Liver (tissue), 3 donors: ENCODE measurements at regions not wholly inside any gene's neighbourhood (a gene's known extent, or its start where the extent isn't known, plus 50 kb on each side); places are given as distances from the start of the nearest gene placed in this dataset.

Experiments used
- EGR1 ChIP-seq, 2 donors: IDR thresholded peaks; 2 replicates each; pipeline ENCODE4 v1.6.1; 2016 to 2018; ENCODE audit warnings: antibody characterized with exemption in 2 of 2, low read depth in 2 of 2
- GABPA ChIP-seq, 2 donors: IDR thresholded peaks in 1 of 2; conservative IDR thresholded peaks in 1 of 2; 2 replicates each; pipeline ENCODE4 v1.6.1; 2016; ENCODE audit warnings: antibody characterized with exemption in 2 of 2, mild to moderate bottlenecking in 1 of 2, moderate library complexity in 1 of 2
- JUND ChIP-seq, 2 donors: IDR thresholded peaks; 2 replicates each; pipeline ENCODE4 v1.6.1; 2016; ENCODE audit warnings: antibody characterized with exemption in 2 of 2
- RAD21 ChIP-seq, 2 donors: IDR thresholded peaks; 2 replicates each; pipeline ENCODE4 v1.6.1; 2016; ENCODE audit warnings: antibody characterized with exemption in 2 of 2, mild to moderate bottlenecking in 2 of 2
- RXRA ChIP-seq, 2 donors: IDR thresholded peaks; 2 replicates each; pipeline ENCODE4 v1.6.1; 2017 to 2018; ENCODE audit warnings: antibody characterized with exemption in 2 of 2, mild to moderate bottlenecking in 1 of 2
- YY1 ChIP-seq: IDR thresholded peaks from 2 replicates; pipeline ENCODE4 v1.6.1; 2016; ENCODE audit warnings: antibody characterized with exemption, mild to moderate bottlenecking
- TF ChIP-seq, protein P1 (sequence below): fragments of 150-350 bp; IDR thresholded peaks from 2 replicates; pipeline ENCODE4 v1.5.1; 2017; ENCODE audit warnings: improper control_type of control experiment, low read depth, low read length; ENCODE audit not compliant: missing input control
- TF ChIP-seq, protein P2 (sequence below): IDR thresholded peaks from 2 replicates; pipeline ENCODE4 v1.6.1; 2016; ENCODE audit warnings: antibody characterized with exemption
- TF ChIP-seq, protein P3 (sequence below): IDR thresholded peaks from 2 replicates; pipeline ENCODE4 v1.6.1; 2016; ENCODE audit warnings: antibody characterized with exemption
- TF ChIP-seq, protein P4 (sequence below): IDR thresholded peaks from 2 replicates; pipeline ENCODE4 v1.6.1; 2016; ENCODE audit warnings: antibody characterized with exemption
- donor health status: healthy.
- donor health status: healthy.

DNA sequence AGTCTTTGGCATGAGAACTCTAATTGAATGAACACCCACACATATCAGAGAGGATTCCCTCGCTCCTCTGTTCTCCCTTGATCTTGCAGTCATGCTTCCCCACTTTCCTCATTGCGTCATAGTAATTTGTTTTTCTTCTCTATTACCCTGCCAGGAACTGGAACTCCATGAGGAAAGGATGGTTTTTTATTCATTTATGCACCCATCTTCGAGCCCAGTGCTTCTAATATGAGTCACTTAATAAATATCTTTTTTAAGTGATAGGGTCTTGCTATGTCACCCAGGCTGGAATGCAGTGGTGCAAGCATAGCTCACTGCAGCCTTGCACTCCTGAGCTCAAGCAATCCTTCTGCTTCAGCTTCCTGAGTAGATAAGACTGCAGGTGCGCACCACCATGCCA lies 83.5 kb downstream of the OTUD1 start:
- TF ChIP-seq, protein P1, sequence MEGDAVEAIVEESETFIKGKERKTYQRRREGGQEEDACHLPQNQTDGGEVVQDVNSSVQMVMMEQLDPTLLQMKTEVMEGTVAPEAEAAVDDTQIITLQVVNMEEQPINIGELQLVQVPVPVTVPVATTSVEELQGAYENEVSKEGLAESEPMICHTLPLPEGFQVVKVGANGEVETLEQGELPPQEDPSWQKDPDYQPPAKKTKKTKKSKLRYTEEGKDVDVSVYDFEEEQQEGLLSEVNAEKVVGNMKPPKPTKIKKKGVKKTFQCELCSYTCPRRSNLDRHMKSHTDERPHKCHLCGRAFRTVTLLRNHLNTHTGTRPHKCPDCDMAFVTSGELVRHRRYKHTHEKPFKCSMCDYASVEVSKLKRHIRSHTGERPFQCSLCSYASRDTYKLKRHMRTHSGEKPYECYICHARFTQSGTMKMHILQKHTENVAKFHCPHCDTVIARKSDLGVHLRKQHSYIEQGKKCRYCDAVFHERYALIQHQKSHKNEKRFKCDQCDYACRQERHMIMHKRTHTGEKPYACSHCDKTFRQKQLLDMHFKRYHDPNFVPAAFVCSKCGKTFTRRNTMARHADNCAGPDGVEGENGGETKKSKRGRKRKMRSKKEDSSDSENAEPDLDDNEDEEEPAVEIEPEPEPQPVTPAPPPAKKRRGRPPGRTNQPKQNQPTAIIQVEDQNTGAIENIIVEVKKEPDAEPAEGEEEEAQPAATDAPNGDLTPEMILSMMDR, result no peak
- TF ChIP-seq JUND (IDR thresholded peaks at IDR 0.05) (no peak), RAD21 (IDR thresholded peaks at IDR 0.05) (no peak), YY1 (no peak), EGR1 (IDR thresholded peaks at IDR 0.05; ENCODE audit: low read depth in 2 of 2) (no peak), GABPA (IDR thresholded peaks at IDR 0.05 in 1 of 2, conservative IDR thresholded peaks at IDR 0.05 in 1 of 2) (no peak), RXRA (IDR thresholded peaks at IDR 0.05) (no peak)
- TF ChIP-seq, protein P2, sequence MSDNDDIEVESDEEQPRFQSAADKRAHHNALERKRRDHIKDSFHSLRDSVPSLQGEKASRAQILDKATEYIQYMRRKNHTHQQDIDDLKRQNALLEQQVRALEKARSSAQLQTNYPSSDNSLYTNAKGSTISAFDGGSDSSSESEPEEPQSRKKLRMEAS, result no peak
- TF ChIP-seq, protein P3, sequence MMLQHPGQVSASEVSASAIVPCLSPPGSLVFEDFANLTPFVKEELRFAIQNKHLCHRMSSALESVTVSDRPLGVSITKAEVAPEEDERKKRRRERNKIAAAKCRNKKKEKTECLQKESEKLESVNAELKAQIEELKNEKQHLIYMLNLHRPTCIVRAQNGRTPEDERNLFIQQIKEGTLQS, result no peak
- TF ChIP-seq, protein P4, sequence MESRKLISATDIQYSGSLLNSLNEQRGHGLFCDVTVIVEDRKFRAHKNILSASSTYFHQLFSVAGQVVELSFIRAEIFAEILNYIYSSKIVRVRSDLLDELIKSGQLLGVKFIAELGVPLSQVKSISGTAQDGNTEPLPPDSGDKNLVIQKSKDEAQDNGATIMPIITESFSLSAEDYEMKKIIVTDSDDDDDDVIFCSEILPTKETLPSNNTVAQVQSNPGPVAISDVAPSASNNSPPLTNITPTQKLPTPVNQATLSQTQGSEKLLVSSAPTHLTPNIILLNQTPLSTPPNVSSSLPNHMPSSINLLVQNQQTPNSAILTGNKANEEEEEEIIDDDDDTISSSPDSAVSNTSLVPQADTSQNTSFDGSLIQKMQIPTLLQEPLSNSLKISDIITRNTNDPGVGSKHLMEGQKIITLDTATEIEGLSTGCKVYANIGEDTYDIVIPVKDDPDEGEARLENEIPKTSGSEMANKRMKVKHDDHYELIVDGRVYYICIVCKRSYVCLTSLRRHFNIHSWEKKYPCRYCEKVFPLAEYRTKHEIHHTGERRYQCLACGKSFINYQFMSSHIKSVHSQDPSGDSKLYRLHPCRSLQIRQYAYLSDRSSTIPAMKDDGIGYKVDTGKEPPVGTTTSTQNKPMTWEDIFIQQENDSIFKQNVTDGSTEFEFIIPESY, result no peak
